ENCODE measurements at regions not wholly inside any gene's neighbourhood (a gene's known extent, or its start where the extent isn't known, plus 50 kb on each side); places are given as distances from the start of the nearest gene placed in this dataset.

DNA sequence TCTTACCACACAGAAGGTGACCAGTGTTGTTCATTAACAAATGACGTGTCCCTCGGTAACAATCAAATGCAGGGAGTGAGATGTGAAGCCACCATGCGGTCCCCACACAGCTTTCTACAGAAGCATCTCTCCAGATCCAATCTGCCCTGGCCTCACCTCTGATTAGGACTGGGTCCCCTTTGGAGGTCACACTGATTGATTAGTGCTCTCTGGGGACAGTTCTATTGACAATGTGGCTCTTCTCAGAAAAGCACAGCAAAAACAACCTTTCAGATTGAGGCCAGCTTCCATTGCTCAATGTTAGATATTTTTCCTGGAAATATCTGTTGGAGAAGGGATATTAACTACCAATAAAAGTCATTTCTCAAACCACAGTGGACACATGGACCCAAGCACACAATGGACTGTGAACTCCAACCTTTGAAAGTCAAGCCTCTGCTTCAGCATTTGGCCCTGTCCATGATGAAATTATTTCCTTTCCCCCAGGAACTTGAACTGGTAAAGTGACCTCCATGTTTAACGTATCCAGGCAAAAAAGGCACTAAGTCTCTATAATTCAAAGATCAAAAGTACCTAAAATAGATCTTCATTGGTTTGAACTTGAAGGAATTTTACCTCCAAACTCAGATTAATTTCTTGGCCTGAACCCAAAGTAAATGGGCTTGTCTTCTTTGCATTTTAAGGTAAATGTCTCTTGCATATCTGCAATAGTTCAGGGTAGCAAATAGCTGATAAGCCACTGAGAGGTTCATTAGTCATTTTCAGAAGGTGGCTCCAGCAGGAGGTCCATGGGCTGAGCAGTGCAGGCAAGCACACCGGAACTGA, 118.5 kb downstream of the FOXA2 start:
- Histone ChIP-seq H3K9me3 (replicated peaks) (no peaks in the 10 kb centered on the region), H3K4me3 (no peak overlapping the region), H3K36me3 (no peaks in the 10 kb centered on the region), H3K27me3 (no peaks in the 10 kb centered on the region), H3K27ac (no peak overlapping the region), H3K4me1 (no peaks in the 10 kb centered on the region)
- no peak for DNase-seq

DNA sequence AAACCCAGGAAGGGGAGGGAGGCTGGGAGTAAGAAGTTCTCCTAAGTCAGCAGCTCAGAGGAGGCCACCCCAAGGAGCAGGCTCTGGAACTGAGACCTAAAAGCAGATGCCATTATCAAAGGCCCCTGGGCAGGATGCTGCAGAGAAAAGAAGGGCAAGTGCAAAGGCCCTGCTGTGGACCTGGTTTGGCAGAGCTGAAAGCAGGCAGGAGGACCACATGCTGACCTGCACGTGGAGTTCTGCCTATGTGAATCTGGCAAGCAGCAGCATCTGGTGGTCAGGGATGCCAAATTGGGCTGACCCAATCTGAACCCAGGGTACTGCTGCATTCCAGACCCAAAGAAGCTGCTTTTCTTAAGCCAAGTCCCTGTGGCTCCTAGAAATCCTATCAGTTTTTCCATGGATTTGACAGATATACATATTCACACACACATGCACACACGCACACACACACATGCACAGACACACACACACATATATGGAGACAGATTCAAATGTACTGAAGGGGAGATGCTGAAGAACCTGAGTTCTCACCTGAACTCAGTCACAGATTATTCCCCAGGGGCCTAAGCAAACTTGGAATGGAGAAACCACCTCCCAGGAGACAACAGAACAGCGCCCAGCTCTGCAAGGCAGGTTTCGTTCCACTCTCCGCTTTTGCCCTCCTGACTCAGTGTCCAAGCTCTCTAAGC, 119.9 kb downstream of the FOXA2 start:
- Histone ChIP-seq H3K4me3 (no peak overlapping the region), H3K9me3 (replicated peaks) (no peaks in the 10 kb centered on the region), H3K27ac (no peak overlapping the region), H3K36me3 (no peaks in the 10 kb centered on the region), H3K4me1 (no peaks in the 10 kb centered on the region), H3K27me3 (no peaks in the 10 kb centered on the region)
- DNase-seq = no peak

DNA sequence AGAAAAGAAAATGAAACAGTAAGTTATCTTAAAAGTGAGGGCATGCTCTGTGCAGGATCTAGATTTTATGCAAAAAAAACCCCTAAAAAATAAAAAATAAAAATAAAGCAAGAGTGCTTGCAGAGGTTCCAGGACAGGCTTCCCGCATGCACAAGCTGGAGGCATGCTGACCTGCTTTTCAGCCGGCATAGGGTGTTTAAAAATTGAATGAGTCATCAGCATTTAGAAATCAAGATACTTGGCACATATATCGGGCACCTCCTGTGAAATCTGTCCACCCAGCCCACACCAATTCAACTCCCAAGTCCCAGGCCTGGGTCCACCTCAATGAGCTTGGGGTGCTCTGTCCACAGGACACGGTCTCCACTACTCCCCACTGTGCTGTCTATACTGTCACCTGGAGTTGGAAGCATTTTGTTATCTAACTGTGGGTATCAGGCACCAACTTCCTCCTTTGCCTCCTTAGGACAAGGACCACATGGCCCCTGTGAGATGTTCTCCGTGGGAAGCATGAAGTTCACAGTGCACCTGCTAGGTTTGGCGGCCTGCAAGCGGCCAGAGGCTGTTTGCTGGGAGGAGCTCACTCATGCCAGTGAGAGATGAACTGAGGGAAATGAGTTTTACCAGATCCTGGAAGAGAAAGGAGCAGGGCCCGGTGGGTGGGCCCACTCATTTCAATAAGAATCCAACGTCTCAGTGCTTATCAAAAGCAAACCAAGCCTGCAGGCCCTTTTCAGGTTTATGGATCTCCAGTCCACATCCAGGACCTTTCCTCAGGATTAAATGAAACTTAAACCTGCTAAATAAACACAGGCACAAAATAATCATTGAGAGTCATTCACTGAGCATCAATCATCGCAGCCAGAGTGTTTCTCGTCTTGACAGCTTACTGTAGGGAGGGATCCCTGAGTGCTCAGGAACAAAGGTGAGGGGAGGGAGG, 121.1 kb downstream of the FOXA2 start:
- Histone ChIP-seq H3K27ac (no peak overlapping the region), H3K4me3 (no peak overlapping the region), H3K4me1 (no peaks in the 10 kb centered on the region), H3K27me3 (no peaks in the 10 kb centered on the region), H3K9me3 (replicated peaks) (no peaks in the 10 kb centered on the region), H3K36me3 (no peaks in the 10 kb centered on the region)
- no peak for DNase-seq

DNA sequence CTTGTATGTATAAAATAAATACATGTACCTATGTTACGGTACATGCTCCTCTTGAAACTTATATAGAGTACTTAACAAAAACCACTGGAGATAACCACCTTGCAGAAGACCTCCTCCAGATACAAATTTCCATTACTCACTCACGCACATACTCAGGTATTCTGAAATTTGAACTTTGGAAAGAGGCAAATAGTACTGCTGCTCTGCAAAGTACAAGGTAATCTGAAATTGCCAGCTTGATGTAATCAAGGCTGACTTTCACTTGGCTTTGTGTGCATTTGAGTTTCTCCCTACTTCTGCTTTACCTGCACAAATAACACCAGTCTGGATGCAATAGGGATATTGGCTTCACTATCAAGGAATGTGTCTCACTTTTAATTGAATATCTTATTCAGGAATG, 123.6 kb downstream of the FOXA2 start:
- no peak overlapping the region for H3K27ac ChIP-seq
- DNase-seq = no peak
- no peaks in the 10 kb centered on the region for H3K27me3 ChIP-seq
- no peak overlapping the region for H3K4me3 ChIP-seq
- no peaks in the 10 kb centered on the region for H3K9me3 ChIP-seq (replicated peaks)
- no peaks in the 10 kb centered on the region for H3K4me1 ChIP-seq
- H3K36me3 ChIP-seq = no peaks in the 10 kb centered on the region

DNA sequence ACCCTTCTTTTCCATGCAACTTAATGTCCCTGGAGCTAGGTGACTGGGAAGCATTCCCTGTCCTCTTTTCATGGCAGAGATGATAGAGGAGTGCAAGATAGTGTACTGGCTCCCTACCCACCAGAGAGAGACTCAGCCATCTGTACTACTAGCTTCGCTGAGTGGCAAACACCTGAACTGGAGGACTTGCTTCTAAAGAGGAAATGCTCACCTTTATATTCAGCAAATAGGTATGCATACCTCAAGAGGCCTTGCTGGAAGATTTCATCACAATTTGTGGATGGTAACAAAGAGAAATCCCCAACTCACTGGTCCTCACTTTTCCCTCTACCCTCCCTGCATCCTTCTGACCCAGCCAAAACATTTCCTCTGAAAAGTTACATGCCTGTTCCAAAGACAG, 124.1 kb downstream of the FOXA2 start:
- no peaks in the 10 kb centered on the region for H3K4me1 ChIP-seq
- no peak for DNase-seq
- no peaks in the 10 kb centered on the region for H3K36me3 ChIP-seq
- no peaks in the 10 kb centered on the region for H3K9me3 ChIP-seq (replicated peaks)
- H3K27ac ChIP-seq = no peak overlapping the region
- H3K27me3 ChIP-seq = no peaks in the 10 kb centered on the region
- H3K4me3 ChIP-seq = no peak overlapping the region

DNA sequence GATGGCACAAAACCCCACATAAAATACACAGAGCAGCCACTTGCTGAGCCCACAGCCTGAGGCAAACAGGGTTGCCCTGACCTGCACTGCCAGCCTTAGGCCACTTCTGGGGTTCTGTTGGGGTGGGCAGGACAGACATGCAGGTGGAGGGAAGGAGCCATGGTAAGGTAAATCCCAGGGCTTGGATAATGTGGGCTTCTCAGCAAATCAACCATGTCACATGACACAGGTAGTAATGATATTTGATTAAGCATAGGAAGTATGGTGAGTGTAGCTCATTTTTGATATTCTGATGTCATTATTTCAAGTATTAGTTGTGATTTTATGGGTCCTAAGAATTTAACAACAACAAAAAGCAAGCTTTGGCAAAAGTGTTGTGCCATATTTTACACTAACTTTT, 124.6 kb downstream of the FOXA2 start:
- Histone ChIP-seq H3K4me1 (no peaks in the 10 kb centered on the region), H3K27me3 (no peaks in the 10 kb centered on the region), H3K36me3 (no peaks in the 10 kb centered on the region), H3K27ac (no peak overlapping the region), H3K4me3 (no peak overlapping the region), H3K9me3 (replicated peaks) (no peaks in the 10 kb centered on the region)
- DNase-seq = no peak

DNA sequence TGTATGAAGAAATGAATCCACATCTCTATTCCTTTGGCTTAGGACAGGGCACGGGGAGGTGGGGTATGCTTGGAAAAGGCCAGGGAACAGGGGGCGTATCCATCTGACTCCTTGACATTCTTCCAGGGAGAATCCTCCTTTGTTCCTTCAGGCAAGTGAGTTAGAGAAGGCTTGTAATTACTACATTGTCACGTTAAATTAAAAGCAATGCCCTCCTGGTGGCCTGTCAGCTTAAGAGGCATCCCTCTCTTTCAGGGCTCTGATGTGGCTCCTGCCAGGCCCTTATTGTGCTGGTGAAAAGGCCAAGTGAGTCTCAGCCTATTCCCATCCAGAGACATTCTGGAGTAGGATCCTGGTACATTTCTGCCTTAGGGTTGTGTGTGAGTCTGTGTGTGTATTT, 128.3 kb downstream of the FOXA2 start:
- H3K9me3 ChIP-seq (replicated peaks) = no peaks in the 10 kb centered on the region
- no peak overlapping the region for H3K4me3 ChIP-seq
- H3K36me3 ChIP-seq = no peaks in the 10 kb centered on the region
- no peaks in the 10 kb centered on the region for H3K4me1 ChIP-seq
- no peak for DNase-seq
- H3K27me3 ChIP-seq = no peaks in the 10 kb centered on the region
- H3K27ac ChIP-seq = no peak overlapping the region

DNA sequence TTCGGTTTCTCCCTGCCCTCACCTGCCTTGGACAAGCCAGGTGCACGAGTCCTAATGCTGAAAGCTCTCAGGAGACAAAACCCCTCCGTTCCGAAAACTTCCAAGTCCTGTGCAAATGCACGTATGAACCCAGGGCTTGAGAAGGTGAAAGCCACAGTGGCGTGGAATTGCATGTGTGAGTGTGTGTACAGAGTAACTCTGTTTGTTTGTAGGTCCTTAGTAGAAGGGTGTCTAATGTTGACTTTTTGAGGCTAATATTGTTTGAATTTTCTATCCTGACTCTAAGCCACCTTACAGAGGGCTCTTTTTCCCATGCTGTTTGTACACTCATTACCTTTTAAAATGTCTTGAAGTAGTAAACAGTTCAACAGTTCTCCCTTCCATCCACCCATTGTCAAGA, 129.1 kb downstream of the FOXA2 start:
- Histone ChIP-seq H3K4me3 (no peak overlapping the region), H3K36me3 (no peaks in the 10 kb centered on the region), H3K9me3 (replicated peaks) (no peaks in the 10 kb centered on the region), H3K4me1 (no peaks in the 10 kb centered on the region), H3K27me3 (no peaks in the 10 kb centered on the region), H3K27ac (no peak overlapping the region)
- no peak for DNase-seq

DNA sequence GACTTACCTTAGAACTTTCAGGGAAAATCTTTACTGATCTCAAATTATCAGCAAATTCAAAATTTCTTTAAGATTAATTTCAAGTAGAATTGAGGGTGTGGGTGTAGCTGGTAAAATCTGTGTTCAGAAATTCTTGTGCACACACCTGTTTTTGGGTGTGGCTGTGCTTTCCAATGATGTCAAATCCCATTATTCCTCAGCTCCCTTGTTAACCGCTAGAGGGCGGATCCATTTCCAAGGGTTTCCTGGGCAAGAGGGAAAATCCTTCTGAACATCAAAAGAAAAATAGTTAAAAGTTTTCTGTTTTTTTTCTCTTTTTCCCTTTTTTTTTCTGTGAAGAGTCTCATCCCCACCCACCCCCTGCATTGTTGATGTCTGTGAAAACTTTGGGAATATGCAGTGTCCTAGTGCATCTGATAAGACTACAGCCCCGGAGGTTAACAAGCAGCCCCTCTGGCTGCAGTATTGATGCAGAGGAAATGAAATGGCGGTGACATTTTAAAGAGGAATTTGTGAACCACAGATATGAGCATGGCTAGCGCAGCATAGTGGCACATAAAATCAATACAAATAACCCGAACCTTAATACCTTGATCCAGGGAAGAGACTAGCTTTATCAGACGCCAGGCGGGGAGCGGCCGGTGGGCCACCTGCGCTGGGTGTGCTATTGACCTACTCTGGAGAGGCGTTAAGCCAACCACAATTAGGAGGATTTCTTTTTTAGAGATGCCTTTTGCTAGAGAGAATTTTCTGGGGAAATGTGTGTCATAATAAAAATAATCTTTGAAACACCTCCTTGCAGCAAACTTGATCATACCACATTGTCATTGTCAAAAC, 130.9 kb downstream of the FOXA2 start:
- no peaks in the 10 kb centered on the region for H3K27me3 ChIP-seq
- no peaks in the 10 kb centered on the region for H3K9me3 ChIP-seq (replicated peaks)
- DNase-seq = peak; percentile 33 to 59
- no peak overlapping the region for H3K4me3 ChIP-seq
- no peaks in the 10 kb centered on the region for H3K4me1 ChIP-seq
- H3K27ac ChIP-seq = no peak overlapping the region
- no peaks in the 10 kb centered on the region for H3K36me3 ChIP-seq

DNA sequence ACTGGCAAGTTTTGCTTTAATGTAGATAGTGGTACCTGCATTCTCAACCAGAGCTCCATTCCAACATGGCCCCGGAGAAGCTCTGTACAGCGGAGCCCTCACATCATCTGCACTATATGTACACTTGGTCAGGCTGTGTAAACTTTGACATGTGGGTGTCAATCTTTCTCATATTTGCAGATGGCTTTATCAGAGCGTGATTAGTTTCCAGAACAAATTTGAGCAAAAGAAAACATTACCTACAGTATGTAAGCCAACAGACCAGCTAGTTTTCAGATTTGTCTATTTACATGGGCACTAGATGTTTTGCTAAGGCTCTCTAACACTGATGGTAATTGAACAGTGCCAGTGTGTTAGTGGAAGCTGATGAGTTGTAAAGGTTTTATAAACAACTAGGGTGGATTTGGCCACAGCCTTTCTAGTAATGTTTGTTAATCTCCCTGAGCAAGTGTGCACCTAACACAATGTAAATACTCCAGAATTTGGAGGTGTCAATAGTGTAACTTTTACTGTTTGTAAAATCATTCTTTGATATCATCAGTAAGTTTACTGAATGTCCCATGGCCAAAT, 131.8 kb downstream of the FOXA2 start:
- Histone ChIP-seq H3K27me3 (no peaks in the 10 kb centered on the region), H3K27ac (no peak overlapping the region), H3K4me1 (no peaks in the 10 kb centered on the region), H3K9me3 (replicated peaks) (no peaks in the 10 kb centered on the region), H3K36me3 (no peaks in the 10 kb centered on the region), H3K4me3 (no peak overlapping the region)
- DNase-seq = no peak

DNA sequence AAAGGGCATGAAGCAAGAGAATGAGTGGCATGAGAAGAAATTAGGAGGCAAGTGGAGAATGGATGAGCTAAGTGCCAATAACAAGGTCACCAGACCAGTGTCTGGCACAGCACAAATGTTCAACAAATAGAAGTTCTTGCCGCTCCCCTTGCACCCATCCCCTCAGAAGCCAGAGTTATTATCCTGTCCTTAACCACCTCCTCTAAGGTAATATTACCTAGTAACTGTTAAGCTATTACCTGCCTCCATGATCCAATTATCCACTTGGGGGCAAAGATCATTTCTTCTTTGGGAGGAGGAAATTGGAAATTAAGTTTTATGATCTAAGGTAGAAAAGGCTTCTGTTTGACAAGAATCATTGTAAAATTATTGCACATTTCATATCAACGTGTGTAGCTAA, 133.8 kb downstream of the FOXA2 start:
- DNase-seq = no peak
- no peaks in the 10 kb centered on the region for H3K36me3 ChIP-seq
- H3K9me3 ChIP-seq (replicated peaks) = no peaks in the 10 kb centered on the region
- H3K27me3 ChIP-seq = no peaks in the 10 kb centered on the region
- no peak overlapping the region for H3K27ac ChIP-seq
- no peaks in the 10 kb centered on the region for H3K4me1 ChIP-seq
- H3K4me3 ChIP-seq = no peak overlapping the region

DNA sequence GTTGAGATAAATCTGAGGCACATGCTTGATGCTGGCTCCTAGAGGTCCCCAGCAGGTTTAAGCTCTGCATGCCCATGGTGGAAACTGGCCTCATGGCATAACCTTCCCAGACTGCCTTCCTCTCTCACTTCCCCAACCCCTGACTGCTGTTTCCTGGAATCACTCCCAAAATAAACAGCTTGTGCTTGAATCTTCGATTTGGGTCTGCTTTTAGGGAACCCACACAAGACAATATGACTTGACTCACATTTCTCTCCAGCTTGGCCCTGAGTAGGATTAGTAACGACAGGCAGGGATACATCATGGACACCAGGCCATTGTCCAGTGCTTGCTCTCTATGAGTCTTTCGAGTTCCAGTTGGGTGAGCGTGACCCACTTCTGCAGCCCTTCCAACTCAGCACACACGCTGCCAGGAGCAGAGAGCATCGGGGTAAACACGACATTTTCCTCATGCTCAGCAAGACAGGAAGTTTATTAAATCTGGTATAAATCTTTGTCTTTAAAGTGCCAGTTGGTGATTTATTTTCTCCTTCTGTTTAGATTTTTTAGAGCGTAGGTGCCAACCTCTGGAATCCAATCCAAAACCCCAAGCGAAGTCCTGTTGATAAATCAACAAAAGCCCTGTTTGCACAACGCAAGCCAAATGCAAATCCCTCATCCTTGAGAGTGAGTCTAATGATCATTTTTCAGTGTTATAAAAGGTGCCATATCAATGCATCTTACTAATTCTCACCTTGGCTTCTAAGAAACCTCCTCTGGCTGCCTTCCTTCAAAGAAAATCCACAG, 135.0 kb downstream of the FOXA2 start:
- Histone ChIP-seq H3K36me3 (no peaks in the 10 kb centered on the region), H3K27me3 (no peaks in the 10 kb centered on the region), H3K4me3 (no peak overlapping the region), H3K9me3 (replicated peaks) (no peaks in the 10 kb centered on the region), H3K4me1 (no peaks in the 10 kb centered on the region), H3K27ac (no peak overlapping the region)
- DNase-seq = no peak

DNA sequence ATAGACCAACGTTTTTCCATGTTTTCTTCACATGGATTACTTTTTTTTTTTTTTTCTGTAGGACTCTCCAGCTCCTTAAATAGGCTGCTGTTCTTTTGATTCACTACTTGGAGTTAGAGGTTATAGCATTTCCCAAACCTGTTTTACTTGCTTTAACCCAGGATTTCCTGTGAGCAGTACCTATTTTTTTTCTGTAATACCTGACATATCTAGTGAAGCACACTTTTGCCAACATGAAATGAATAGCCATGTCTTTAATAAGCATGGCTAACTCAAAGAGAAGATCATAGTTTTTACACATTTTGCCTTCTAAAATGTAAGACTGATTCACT, 137.0 kb downstream of the FOXA2 start:
- H3K36me3 ChIP-seq = no peaks in the 10 kb centered on the region
- DNase-seq = no peak
- H3K9me3 ChIP-seq (replicated peaks) = no peaks in the 10 kb centered on the region
- no peak overlapping the region for H3K4me3 ChIP-seq
- H3K27me3 ChIP-seq = no peaks in the 10 kb centered on the region
- no peak overlapping the region for H3K27ac ChIP-seq
- H3K4me1 ChIP-seq = no peaks in the 10 kb centered on the region
